OCI-LY7 (cell line): ENCODE measurements at regions not wholly inside any gene's neighbourhood (a gene's known extent, or its start where the extent isn't known, plus 50 kb on each side); places are given as distances from the start of the nearest gene placed in this dataset.

ENCODE experiments used
- EZH2phosphoT487 ChIP-seq: fragments of 200-600 bp; sonication (generic); IDR thresholded peaks from 2 replicates; pipeline ENCODE4 v1.6.1; 2018; ENCODE audit warnings: low read depth, borderline replicate concordance, mild to moderate bottlenecking, mixed run types, antibody characterized with exemption, low read length, moderate library complexity, mixed read lengths
- TF ChIP-seq, protein P1 (sequence below): fragments of 200-600 bp; sonication (generic); conservative IDR thresholded peaks from 2 replicates; pipeline ENCODE4 v1.5.1; 2014; ENCODE audit warnings: mild to moderate bottlenecking, antibody characterized with exemption, low read length, moderate library complexity, mixed read lengths

DNA sequence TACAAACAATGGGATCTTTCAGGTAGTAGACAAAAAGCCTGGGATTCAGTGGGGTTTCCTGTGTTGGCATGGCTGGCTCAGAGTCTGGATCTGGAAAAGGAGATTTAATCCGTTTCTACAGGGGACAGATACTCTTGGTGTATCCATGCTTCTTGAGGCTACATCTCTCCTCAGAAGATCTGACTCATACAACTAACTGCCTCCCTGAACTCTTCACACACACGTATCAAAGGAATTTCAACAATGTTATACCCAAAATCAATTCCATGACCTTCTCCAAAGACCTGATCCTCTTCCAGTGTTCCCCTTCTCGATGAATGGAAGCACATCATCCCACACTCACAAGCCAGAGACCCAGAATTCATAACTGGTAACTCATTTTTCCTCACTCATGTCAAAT is 435.3 kb upstream of the NBEA start:
- TF ChIP-seq, protein P1, sequence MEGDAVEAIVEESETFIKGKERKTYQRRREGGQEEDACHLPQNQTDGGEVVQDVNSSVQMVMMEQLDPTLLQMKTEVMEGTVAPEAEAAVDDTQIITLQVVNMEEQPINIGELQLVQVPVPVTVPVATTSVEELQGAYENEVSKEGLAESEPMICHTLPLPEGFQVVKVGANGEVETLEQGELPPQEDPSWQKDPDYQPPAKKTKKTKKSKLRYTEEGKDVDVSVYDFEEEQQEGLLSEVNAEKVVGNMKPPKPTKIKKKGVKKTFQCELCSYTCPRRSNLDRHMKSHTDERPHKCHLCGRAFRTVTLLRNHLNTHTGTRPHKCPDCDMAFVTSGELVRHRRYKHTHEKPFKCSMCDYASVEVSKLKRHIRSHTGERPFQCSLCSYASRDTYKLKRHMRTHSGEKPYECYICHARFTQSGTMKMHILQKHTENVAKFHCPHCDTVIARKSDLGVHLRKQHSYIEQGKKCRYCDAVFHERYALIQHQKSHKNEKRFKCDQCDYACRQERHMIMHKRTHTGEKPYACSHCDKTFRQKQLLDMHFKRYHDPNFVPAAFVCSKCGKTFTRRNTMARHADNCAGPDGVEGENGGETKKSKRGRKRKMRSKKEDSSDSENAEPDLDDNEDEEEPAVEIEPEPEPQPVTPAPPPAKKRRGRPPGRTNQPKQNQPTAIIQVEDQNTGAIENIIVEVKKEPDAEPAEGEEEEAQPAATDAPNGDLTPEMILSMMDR = no peak
- no peak for TF ChIP-seq EZH2phosphoT487
